HG02588 (cell line): ENCODE measurements at regions not wholly inside any gene's neighbourhood (a gene's known extent, or its start where the extent isn't known, plus 50 kb on each side); places are given as distances from the start of the nearest gene placed in this dataset.

ENCODE experiments used
- ATAC-seq: cut with Tn5 transposase; IDR thresholded peaks from one replicate; pipeline ENCODE4 v1.9.1; 2021; ENCODE audit warnings: mild to moderate bottlenecking, moderate library complexity; ENCODE audit not compliant: unreplicated experiment

DNA sequence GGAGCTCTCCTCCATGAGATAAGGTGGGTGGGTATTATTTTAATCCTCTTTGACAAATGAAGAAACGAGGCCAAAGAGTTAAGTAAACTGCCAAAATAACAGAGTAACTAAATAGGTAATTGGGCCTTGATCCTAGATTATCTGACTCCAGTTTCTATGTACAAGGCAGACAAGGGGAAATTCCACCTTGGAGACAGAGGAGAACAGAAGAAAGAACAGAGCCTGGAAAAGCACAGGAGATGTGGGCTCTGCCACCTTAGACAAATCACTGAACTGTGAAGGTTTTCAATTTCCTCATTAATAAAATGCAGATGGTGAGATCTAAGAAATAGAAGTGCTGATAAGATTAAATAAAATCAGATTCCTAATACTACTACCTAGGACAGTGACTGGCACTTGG is 310.2 kb upstream of the TLE3 start:
- no peak for ATAC-seq

DNA sequence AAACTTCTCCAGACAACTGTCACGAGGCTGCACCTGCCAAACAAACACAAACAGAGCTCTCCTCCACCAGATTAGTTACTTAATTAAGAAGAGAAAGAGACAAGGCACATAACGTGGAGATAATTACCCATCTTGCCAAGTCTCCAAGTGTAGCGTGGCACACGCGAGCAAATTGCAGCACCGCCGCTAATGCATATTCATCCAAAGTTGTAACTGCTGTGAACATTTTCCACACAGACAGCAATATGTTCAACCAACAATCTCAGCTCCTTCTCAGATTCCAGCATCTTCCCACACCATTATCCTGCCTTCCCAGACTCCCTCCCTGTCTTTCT is 309.6 kb upstream of the TLE3 start:
- no peak for ATAC-seq

DNA sequence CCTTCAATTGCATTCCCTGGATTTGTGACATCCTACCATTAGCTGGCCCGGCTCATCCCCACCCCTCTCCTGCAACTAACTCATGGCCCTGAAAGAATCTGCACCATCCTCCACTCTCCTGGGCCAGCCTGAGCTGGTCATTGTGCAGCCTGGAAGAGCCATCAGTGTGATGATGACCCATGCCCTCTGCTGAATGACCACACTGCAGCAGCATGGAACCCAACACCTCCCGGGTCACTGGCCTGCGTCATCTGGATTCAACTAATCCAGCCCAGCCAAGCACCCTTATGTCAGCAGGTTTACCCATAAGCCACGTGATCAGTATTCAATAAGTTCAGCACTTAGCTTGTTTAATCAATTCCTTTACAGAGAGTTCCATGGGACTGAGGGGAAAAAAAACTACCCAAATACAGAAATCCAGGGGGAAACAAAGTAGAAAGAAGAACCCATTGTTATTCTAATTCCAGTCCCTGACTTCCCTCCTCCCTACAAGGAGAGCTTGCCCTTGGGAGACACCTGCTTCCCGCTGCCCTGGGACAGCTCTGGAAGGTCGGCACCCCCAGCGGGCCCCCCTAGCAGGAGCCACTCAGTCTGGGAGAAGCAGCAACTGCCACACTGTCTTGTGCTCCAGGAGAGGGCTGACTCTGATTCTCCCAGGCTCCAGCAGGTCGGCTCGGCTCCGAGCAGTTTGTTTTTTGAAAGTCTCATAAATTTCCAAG is 309.1 kb upstream of the TLE3 start:
- no peak for ATAC-seq

DNA sequence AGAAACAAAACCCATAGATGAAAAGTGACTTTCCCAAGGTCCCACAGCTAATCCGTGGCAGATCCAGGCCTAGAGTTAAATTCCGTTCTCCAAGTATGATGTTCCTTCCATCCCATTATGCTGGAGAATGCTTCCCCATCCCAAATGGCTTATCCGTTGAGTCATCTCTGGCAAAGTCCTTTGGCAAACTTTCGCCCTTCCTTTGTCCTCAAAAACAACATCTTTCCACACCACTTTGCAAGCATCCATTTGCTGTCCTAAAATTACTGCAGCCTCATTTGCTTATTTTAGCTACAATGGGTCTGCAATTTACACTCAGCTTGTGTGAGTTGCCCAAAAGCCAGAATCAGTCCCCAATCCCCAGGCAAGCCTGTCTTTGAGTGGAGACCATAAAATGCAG is 304.0 kb upstream of the TLE3 start:
- ATAC-seq = no peak

DNA sequence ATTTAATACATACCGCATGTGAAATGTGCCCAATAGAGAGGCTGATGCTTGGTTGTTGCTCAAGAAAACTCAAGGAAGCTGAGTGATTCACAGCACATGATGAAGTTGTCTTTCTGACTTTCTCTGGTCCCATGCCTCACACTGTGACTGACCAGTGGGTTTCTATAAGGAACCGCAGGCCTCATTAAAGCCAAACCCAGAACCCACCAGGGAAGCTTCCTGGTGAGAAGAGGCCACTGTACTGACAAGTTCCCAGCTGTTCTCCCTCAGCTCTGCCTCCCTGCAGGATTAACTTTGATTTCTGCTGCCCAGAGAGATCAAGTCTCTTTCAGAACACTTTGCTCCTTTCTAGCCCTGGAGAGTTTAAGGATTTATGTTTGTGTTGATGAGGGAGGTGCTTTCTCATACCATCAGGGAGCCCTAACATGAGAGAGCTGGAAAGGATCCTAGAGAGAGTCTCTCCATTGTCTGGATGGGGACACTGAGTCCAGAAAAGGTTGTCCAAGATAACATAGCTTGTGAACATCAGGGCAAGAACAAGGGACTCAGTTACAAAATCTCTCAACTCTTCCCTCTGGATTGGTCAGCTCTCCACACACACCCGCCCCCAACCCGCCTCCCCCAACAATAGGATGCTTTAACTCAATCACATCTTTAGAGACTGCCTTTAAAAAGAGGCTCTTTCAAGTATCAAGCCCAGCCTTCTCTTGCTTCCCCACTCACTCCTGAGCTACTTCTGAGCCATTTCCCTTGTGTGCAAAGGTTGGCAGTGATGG is 303.2 kb upstream of the TLE3 start:
- ATAC-seq = no peak

DNA sequence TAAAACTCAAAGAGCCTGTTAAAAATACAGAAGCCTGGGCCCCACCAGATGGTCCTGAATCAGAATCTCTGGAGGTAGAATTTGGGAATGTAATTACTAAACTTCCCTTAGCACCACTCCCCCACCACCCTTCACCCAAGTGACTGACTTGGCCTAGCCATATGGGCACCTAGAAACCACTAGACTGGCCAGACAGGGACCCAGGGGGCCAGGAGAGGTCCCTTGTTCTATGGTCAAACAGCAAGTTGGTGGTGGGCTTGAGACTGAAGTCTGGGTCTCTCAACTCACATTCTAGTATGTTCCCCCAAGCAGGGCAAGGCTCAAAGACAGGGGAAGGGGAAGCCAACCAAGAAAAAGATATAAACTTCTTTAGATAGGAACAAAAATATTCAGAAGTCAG is 301.5 kb upstream of the TLE3 start:
- ATAC-seq = no peak

DNA sequence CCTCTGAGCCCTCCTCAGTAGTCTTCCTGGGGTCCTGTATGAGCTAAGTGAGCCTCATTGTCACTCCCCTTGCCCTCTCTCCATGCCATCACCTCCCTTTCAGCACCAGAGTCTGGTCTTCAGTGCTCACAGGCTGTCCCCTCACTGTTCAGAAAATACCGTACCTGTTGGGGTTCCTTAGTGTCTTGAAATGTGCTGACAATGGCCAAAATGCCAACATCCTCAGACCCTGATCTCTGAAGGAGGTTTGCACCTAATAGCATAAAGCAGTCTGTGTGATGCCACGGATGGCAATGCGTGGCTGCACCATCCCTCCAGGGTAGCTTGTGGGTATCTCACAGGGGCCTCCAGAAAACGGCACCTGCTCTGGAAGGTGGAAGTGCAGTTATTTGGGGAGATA is 301.0 kb upstream of the TLE3 start:
- ATAC-seq = no peak

DNA sequence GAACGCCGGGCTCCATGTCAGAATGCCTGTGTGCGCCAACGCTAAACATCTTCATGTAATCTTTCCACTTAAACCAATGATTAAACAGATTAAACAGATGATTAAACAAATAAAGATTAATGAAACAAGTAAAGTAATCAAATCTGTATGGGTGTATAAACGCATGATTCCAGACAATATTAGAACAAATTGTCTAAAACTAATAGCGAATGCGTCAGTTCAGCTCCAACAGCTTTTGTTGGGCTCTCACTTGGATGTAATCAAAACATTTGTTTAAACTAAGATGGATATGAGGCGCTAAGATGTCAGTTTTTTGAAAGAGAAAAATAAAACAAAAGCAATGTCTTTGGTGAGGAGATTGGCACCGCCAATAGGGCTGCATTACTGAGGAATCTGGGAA is 299.1 kb upstream of the TLE3 start:
- ATAC-seq = no peak

DNA sequence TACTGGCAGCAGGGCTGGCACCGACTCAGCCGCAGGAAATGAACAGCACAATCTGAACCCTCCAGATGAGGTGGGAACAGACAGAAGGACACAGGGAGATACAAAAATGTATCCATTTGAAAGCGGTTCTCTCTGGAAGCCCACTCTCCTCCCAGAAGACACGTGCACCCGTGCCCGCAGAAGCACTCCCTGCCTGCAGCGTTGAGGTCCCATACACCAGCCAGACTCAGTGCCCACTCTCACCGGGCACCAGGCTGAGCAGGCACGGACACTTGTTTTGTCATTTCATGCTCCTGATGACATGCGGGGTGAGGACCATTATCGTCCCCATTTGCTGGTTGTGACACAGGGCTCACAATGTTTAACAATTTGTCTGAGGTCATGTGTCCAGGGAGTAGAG is 297.4 kb upstream of the TLE3 start:
- no peak for ATAC-seq

DNA sequence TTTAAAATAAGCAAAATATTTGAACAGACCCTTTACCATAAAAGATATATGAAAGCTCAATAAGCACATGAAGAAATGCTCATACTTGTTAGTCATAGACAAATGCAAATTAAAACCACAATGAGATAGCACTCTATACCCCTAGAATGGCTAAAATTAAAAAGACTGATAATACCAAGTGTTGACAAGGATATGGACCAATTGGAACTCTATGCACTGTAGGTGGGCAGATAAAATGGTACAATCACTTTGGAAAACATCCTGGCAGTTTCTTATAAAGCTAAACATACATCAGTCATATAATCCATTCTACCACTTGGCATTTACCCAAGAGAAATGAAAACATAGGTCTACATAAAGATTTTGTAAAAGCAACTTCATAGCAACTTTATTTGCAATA is 293.0 kb upstream of the TLE3 start:
- ATAC-seq = no peak

DNA sequence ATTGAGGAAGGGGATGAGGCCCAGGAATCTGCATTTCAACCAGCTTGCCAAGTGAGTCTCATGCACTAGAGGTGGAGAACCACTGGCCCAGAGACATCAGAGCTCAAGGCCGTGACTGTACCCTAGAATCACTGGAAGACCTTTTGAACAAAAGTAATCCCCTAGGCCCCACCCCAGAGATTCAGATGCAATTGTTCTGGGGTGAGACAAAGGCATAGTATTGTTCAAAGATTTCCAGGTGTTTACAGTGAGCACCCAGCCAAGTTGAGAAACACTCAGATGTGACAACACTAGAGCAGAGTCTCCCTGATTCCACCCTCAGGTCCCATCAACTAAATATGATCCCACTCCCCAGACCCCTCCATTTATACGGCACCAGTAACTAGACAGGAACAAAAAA is 290.3 kb upstream of the TLE3 start:
- no peak for ATAC-seq

DNA sequence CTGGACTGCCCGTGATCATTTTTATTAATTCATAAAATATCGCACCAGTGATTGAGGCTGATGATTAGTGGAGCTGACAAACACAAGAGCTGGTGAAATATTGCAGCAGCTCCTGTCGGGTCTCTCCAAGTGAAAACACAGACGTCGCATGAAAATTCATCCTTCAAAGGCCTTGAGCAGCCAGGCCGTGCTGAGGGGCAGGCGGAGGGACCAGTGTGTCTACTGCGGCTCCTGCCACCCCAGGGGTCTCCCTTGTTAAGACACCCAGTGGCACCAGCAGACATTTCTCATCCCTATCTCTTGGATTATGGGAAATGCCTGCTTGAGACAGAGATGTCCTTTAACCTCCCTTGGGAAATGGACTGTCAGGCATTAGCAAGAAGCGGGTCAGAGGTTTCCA is 289.4 kb upstream of the TLE3 start:
- ATAC-seq = no peak

DNA sequence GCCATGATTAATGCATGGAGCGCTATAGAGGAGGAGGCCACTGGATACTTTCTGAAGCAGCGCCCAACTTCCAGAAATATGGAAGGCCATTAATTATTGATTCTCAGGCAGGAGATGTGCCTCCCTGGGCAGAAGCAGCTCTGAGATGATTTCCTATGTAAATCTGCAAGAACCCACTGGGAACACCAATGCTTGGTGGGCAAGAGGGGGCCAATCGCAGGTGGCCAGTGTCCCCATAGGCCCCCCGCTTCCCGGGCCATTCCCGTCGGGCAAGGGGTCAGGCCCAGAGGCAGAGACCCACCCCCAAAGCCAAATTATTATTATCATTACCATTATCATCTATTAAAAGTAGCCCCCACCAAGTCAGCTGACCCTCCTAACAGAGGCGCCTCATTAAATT is 288.0 kb upstream of the TLE3 start:
- no peak for ATAC-seq

DNA sequence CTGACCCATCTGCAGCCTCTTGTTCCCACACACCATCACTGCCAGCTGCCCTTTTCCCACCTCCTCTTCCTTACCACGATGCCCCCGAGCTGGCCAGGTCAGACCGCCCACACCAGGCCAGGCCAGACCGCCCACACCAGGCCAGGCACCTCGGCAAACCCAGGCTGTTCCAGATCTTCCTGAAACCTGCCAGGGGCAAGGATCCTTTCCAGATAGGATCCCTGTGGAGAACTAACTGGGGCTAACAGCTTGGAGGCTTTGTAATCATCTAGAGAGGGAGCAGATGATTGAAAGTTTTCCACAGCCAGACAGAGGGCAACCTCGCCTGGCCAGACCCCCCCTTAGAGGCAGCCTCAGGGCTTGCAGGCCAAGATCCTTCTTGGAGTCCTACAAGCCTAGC is 287.3 kb upstream of the TLE3 start:
- ATAC-seq = no peak

DNA sequence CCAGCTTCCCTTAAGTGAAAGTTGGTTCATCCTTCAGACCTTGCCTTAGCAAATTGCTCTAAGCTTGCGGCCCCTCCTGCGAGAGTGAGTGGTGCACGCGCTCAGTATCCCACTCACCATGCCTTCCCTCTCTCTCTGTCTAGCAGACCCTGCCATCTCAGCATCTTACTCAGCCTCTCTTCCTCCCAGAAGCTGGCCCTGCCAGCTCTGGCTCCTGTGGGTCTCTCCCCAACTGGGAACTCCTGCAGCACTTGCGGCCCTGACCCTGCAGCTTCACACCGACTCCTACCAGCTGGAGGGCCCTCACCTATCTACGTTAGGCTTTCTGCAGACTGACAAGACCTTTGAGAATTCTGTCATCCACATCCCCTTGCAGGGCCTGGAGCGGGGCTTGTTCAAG is 286.1 kb upstream of the TLE3 start:
- no peak for ATAC-seq

DNA sequence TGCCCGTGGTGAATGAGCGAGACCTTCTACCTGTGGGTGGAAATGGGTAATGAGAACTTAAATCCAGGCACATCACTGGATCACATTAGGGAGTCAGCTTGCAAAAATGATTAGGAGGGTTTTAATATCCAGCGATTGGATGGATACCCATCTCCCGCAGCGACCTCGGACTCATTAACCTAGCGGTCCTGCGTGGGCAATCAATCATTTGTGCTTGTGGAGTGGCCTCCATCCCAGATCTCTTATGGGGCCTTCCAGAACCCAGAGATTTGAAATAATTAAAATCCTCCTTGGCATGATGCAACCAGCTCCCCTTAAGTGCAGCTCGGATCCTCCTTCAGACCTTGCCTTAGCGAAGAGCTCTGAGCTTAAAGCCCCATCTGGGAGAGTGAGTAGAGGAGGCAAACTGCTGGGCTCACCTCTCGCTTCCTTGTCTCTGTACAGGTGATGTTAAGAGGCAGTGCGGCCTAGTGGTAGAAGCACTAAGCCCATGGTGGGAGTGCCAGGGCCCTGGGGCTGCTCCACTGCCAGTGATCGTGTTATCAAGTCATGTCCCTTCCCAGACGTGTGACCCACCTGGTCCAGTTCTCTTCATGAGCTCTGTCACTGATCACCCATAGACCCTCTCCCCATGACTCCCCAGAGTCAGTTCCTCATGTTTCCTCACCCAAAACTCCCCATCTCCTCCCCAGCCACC is 285.2 kb upstream of the TLE3 start:
- no peak for ATAC-seq

DNA sequence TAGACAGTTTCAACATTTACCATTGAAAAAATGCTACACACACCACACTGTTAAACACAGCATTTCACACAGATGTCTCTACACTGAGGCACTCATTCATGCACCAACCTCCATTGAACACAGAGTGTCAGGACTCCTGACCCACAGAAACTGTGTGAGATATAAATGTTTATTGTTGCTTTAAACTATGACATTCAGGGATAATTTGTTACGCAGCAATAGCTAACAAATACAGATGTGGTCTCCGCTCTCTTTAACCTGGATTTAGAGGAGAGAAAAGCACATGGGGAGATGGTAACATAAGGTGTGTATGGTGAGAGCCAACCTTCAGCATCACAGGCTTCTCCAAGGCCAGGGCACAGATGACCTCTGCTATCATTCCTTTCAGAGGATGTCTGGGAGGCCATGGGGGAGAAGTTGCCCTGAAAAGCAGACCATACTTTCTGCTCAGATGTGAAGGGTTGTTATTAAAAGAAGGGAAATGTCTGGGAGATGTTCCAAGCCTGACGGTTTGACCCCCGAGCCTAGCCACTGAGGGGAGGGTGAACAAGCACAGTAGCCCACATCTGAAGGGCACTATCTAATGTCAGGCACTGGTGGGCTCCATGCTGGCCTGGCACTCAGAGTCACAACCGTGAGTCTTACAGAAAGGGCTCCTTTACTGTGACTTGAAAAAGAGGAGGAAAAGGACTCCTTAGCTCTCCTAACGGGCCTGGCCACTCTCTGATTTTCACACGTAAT is 284.5 kb upstream of the TLE3 start:
- no peak for ATAC-seq

DNA sequence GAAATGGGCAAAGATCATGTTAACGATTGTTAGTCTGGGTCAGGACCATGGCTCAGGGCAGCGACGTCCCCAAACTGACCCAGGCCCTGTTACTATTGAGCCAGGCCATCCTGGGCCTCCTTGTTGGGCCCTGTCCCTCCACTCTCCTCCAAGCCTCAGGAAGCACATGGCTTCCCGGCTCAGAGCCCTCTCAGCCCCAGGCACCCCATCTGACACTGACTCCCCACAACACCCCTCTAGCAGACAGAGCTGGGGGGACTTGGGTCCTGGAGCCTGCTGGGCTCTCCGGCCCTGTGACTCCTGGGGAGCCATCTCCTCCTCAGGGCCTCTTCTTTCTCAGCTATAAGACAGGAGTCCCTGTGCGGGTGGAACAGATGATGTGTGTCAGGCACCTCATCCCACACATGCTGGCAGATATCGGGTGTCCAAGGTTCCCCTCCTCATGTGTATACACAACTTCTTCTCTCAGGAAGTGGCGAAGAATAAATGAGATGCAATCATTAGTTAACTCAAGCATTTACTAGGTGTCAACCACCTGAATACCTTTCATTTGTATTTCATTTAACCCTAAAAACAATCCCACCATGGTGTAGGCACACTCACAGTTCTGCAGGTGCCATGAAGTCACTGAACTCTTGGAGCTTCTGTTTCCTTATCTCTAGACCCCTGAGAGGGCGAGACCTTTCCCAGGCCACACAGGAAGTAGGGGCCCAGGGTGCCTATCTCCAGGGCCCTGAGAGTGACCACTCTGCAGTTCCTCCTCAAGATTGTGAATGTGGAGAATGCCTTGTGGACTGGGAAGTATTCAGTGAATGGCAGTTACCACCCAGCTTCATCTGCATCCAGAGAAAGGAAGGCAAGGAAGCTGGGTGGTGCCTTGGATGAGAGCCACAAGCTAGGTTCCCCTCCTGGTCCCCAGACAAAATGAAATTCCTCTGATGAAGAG is 282.5 kb upstream of the TLE3 start:
- no peak for ATAC-seq

DNA sequence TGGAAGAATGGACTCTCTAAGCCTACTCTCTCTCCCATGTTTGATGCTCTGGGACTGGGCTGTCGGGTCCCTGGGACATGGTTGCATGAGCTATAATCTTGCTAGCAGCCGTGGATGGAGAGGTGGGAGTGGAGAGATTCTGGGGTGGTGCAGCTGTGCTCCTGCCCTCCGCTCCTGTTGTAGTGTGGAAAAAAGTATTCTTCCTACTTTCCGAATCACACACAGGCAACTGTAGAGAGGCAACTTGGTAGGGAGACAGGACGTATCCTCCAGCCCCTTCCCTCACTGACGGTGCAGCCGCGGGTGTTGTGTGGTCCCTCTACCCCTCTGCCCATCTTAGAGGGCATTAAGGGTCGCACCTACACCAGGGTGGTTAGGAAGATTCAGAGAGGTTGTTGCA is 281.4 kb upstream of the TLE3 start:
- ATAC-seq = no peak
